A549 (cell line): ENCODE measurements at regions not wholly inside any gene's neighbourhood (a gene's known extent, or its start where the extent isn't known, plus 50 kb on each side); places are given as distances from the start of the nearest gene placed in this dataset.

Source experiments
- ATAC-seq, 2 experiments: fragments of 200-7000 bp in 1 of 2; fragments of >200 bp in 1 of 2; cut with Nextera tagmentation in 1 of 2; cut with Tn5 transposase in 1 of 2; 3 replicates each; pipeline versions ENCODE4 v1.8.0 to v1.9.1; 2018 to 2020; ENCODE audit warnings: mild to moderate bottlenecking in 1 of 2, moderate library complexity in 1 of 2
- CTCF ChIA-PET: fragments of 300-600 bp; sonication (Branson Sonifier 250); formaldehyde crosslinking; extraction: SDS; loops from one replicate; lab custom pipeline; 2021; ENCODE audit warnings: antibody characterized with exemption, inconsistent platforms; lab: Yijun Ruan, JAX
- POLR2A ChIA-PET: fragments of 350-600 bp; formaldehyde crosslinking; extraction: SDS; loops from one replicate; lab custom pipeline; 2021; ENCODE audit warnings: antibody characterized with exemption, inconsistent platforms; lab: Yijun Ruan, JAX
- DNase-seq, 2 experiments: peaks; one replicate each; pipeline versions ENCODE4 v3.0.0 to v3.0.0-alpha.2; 2011 to 2016; ENCODE audit warnings: low read depth in 1 of 2, low spot score in 1 of 2
- FAIRE-seq: peaks from 2 replicates; lab custom pipeline; 2011; peaks lifted over from hg19 to GRCh38; lab: Jason Lieb, UNC
- H3K27ac ChIP-seq, 2 experiments: fragments of >200 bp; sonication (Bioruptor Twin); formaldehyde crosslinking; 3 replicates each; pipeline ENCODE4 v1.5.1; 2016 to 2017
- H3K4me1 ChIP-seq: fragments of >200 bp; sonication (Bioruptor Twin); formaldehyde crosslinking; 3 replicates; pipeline ENCODE4 v1.6.1; 2016
- H3K4me2 ChIP-seq: fragments of >200 bp; sonication (Bioruptor Twin); formaldehyde crosslinking; 3 replicates; pipeline ENCODE4 v1.6.1; 2016
- H3K4me3 ChIP-seq: fragments of >200 bp; sonication (Bioruptor Twin); formaldehyde crosslinking; 3 replicates; pipeline ENCODE4 v1.5.1; 2016
- H3K9me3 ChIP-seq: fragments of >200 bp; sonication (Bioruptor Twin); formaldehyde crosslinking; 3 replicates; pipeline ENCODE4 v1.6.1; 2016
- BCL3 ChIP-seq: fragments of >200 bp; sonication (Bioruptor Twin); formaldehyde crosslinking; IDR thresholded peaks from 3 replicates; pipeline ENCODE4 v1.6.1; 2016
- CBX8 ChIP-seq: fragments of 200-600 bp; sonication (generic); IDR thresholded peaks from 2 replicates; pipeline ENCODE4 v1.6.1; 2016
- CEBPB ChIP-seq, 2 experiments: fragments of >200 bp in 1 of 2; sonication (Bioruptor Twin) in 1 of 2; formaldehyde crosslinking in 1 of 2; IDR thresholded peaks; 2 replicates each; pipeline ENCODE4 v1.6.1; 2012 to 2016
- EHMT2 ChIP-seq: fragments of 200-600 bp; sonication (generic); IDR thresholded peaks from 2 replicates; pipeline ENCODE4 v1.6.1; 2016; ENCODE audit warnings: antibody characterized with exemption, low read depth, mild to moderate bottlenecking, moderate library complexity
- EP300 ChIP-seq, 2 experiments: fragments of >200 bp; sonication (Bioruptor Twin); formaldehyde crosslinking; IDR thresholded peaks; 2 replicates in 1 of 2; 3 replicates in 1 of 2; pipeline ENCODE4 v1.6.1; 2016 to 2017
- FOSB ChIP-seq: fragments of 250-450 bp; sonication (Bioruptor Pico); IDR thresholded peaks from 2 replicates; pipeline ENCODE4 v1.5.0; 2020; ENCODE audit warnings: mild to moderate bottlenecking, moderate library complexity
- HEYL ChIP-seq: fragments of 250-450 bp; sonication (Bioruptor Pico); IDR thresholded peaks from 2 replicates; pipeline ENCODE4 v1.8.0; 2021; ENCODE audit warnings: mild to moderate bottlenecking, moderate library complexity
- MAZ ChIP-seq: fragments of 150-350 bp; IDR thresholded peaks from 2 replicates; pipeline ENCODE4 v1.6.1; 2014; ENCODE audit warnings: antibody characterized with exemption, low read depth, low read length, borderline replicate concordance
- MYC ChIP-seq: IDR thresholded peaks from 2 replicates; pipeline ENCODE4 v1.6.1; 2012; ENCODE audit warnings: mild to moderate bottlenecking, inconsistent platforms, low read length, improper control_type of control experiment, borderline replicate concordance
- NFE2L2 ChIP-seq: fragments of 150-350 bp; conservative IDR thresholded peaks from 2 replicates; pipeline ENCODE4 v1.6.1; 2014; ENCODE audit warnings: low read length
- NPAS2 ChIP-seq: fragments of 250-450 bp; sonication (Bioruptor Pico); IDR thresholded peaks from 2 replicates; pipeline ENCODE4 v1.8.0; 2022; ENCODE audit warnings: mild to moderate bottlenecking, moderate library complexity, borderline replicate concordance
- POLR2A ChIP-seq: IDR thresholded peaks from 2 replicates; pipeline ENCODE4 v1.6.1; 2012; ENCODE audit warnings: mild to moderate bottlenecking, low read length
- TFCP2L1 ChIP-seq: fragments of 250-450 bp; sonication (Bioruptor Pico); IDR thresholded peaks from 2 replicates; pipeline ENCODE4 v1.5.0; 2021; ENCODE audit warnings: mild to moderate bottlenecking
- TP53 ChIP-seq: fragments of 250-450 bp; sonication (Bioruptor Pico); IDR thresholded peaks from 2 replicates; pipeline ENCODE4 v1.5.0; 2021; ENCODE audit warnings: mild to moderate bottlenecking, moderate library complexity
- ZNF302 ChIP-seq: fragments of 250-450 bp; sonication (Bioruptor Pico); IDR thresholded peaks from 2 replicates; pipeline ENCODE4 v1.9.0; 2021; ENCODE audit warnings: inconsistent platforms, mild to moderate bottlenecking, moderate library complexity
- ZSCAN20 ChIP-seq: fragments of 250-450 bp; sonication (Bioruptor Pico); IDR thresholded peaks from 2 replicates; pipeline ENCODE4 v1.8.0; 2022; ENCODE audit warnings: mild to moderate bottlenecking, moderate library complexity
- WGBS: methylation state at CpG from one replicate; pipeline ENCODE4 v1.1.6; 2017; ENCODE audit errors: missing lambda C conversion rate; 5-methylcytosine and 5-hydroxymethylcytosine counted together
- TF ChIP-seq, protein P1 (sequence below): IDR thresholded peaks from 2 replicates; pipeline ENCODE4 v1.6.1; 2012; ENCODE audit warnings: low read depth, borderline replicate concordance

GRCh38 chr12:114473018-114473417, 67.1 kb upstream of the TBX5 start:
- WGBS: 30% methylated on average over 2 of the region's 2 CpGs
- FAIRE-seq: no peak
- CTCF ChIA-PET: interaction anchor here (0.9 kb wide), 1 partner anchor 493 kb away, joined by 5 read pairs; no protein-coding TSS in a partner anchor

DNA sequence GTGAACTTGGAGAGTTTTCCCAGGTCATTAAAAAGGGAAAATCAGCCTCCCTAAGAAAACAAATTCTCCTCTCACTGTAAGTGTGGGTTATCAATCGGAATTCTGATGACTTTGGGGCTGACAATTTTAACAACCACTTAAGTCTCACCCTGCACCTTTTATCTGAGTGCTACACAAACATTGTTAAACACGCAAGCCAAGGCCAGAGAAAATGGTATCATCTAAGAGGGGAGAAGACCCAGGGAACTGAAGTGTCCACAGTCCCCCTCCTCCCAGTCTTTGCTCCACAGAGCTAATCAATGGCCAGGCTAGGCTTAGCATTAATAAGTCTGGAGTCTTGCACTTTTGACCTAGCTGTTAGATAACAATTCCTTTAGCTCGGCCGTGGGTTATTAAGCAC, 51.7 kb upstream of the TBX5 start:
- Histone ChIP-seq H3K9me3 (no peaks in the 10 kb centered on the region), H3K4me3 (no peak overlapping the region), H3K4me2 (no peak overlapping the region), H3K27ac (no peak overlapping the region), H3K4me1 (no peaks in the 10 kb centered on the region)
- WGBS: 2% methylated on average over 4 of the region's 4 CpGs
- ChIA-PET CTCF (interaction anchor here (1.2 kb wide), 1 partner anchor 51 kb away, joined by 3 read pairs; no protein-coding TSS in a partner anchor), POLR2A (no interaction called here)
- DNase-seq (no peak), FAIRE-seq (no peak), ATAC-seq (no peak)
- no peak for TF ChIP-seq ZNF302 (CRISPR knock-in tag)
- TF ChIP-seq EHMT2: no peak
- no peak for TF ChIP-seq CBX8
- no peak for TF ChIP-seq ZSCAN20 (CRISPR knock-in tag)
- no peak for TF ChIP-seq POLR2A
- TF ChIP-seq CEBPB (IDR thresholded peaks at IDR 0.05): no peak
- TF ChIP-seq NPAS2: no peak
- no peak for TF ChIP-seq MAZ
- no peak for TF ChIP-seq TFCP2L1 (CRISPR knock-in tag)
- no peak for TF ChIP-seq BCL3
- TF ChIP-seq NFE2L2: no peak
- TF ChIP-seq MYC: no peak
- TF ChIP-seq, protein P1, sequence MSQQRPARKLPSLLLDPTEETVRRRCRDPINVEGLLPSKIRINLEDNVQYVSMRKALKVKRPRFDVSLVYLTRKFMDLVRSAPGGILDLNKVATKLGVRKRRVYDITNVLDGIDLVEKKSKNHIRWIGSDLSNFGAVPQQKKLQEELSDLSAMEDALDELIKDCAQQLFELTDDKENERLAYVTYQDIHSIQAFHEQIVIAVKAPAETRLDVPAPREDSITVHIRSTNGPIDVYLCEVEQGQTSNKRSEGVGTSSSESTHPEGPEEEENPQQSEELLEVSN: no peak
- TF ChIP-seq TP53 (CRISPR knock-in tag): no peak
- TF ChIP-seq HEYL (CRISPR knock-in tag): no peak
- no peak for TF ChIP-seq FOSB (CRISPR knock-in tag)

More at GRCh38 chr12:114473018-114473417, 67.1 kb upstream of the TBX5 start:
- no peak for TF ChIP-seq EP300 (IDR thresholded peaks at IDR 0.05)
- no peak for DNase-seq
- H3K4me2 ChIP-seq: no peak overlapping the region
- H3K4me1 ChIP-seq: no peaks in the 10 kb centered on the region
- no peak overlapping the region for H3K27ac ChIP-seq
- no peaks in the 10 kb centered on the region for H3K9me3 ChIP-seq
- no peak for ATAC-seq
- no peak overlapping the region for H3K4me3 ChIP-seq
- POLR2A ChIA-PET: no interaction called here
